NOMO-1 (cell line): ENCODE measurements at regions not wholly inside any gene's neighbourhood (a gene's known extent, or its start where the extent isn't known, plus 50 kb on each side); places are given as distances from the start of the nearest gene placed in this dataset.

ENCODE experiments used
- DNase-seq, 2 experiments: peaks; one replicate each; lab custom pipeline; 2025; ENCODE audit not compliant: unreplicated experiment in 2 of 2; lab: John Stamatoyannopoulos, UW

GRCh38 chr5:133696782-133697507 lies 84.6 kb upstream of the FSTL4 start:
- DNase-seq = no peak

- DNase-seq = no peak
Observed at GRCh38 chr5:133696006-133696584, 83.8 kb upstream of the FSTL4 start.

- DNase-seq = no peak
Observed at GRCh38 chr5:133694181-133694831, 82.0 kb upstream of the FSTL4 start.

GRCh38 chr5:133691448-133691847 lies 79.1 kb upstream of the FSTL4 start:
- DNase-seq = no peak

GRCh38 chr5:133690746-133691145 lies 78.4 kb upstream of the FSTL4 start:
- no peak for DNase-seq

- DNase-seq = no peak
Observed at GRCh38 chr5:133688391-133688790, 76.0 kb upstream of the FSTL4 start.

- DNase-seq = no peak
Observed at GRCh38 chr5:133687212-133688061, 75.1 kb upstream of the FSTL4 start.

- DNase-seq = no peak
Observed at GRCh38 chr5:133686566-133686965, 74.2 kb upstream of the FSTL4 start.

GRCh38 chr5:133685402-133686018 lies 73.2 kb upstream of the FSTL4 start:
- no peak for DNase-seq

- DNase-seq = no peak
Observed at GRCh38 chr5:133683646-133684596, 71.6 kb upstream of the FSTL4 start.

GRCh38 chr5:133682451-133682850 lies 70.1 kb upstream of the FSTL4 start:
- DNase-seq = no peak

GRCh38 chr5:133681896-133682295 lies 69.6 kb upstream of the FSTL4 start:
- no peak for DNase-seq

GRCh38 chr5:133680830-133681565 lies 68.7 kb upstream of the FSTL4 start:
- no peak for DNase-seq

- DNase-seq = no peak
Observed at GRCh38 chr5:133679534-133679933, 67.2 kb upstream of the FSTL4 start.

- no peak for DNase-seq
Observed at GRCh38 chr5:133675376-133676154, 63.2 kb upstream of the FSTL4 start.

GRCh38 chr5:133670336-133670735 lies 58.0 kb upstream of the FSTL4 start:
- no peak for DNase-seq

GRCh38 chr5:133669472-133669871 lies 57.1 kb upstream of the FSTL4 start:
- no peak for DNase-seq

GRCh38 chr5:133668458-133668857 lies 56.1 kb upstream of the FSTL4 start:
- DNase-seq = no peak
